Activated naive CD8-positive, alpha-beta T cell treated with anti-CD3 and anti-CD28 coated beads, Interleukin-2, amount 10 ng/mL, durations not matched to agents 7 days and 5 days (primary cell): ENCODE measurements at regions not wholly inside any gene's neighbourhood (a gene's known extent, or its start where the extent isn't known, plus 50 kb on each side); places are given as distances from the start of the nearest gene placed in this dataset.
A peak's percentile ranks its signal among the peaks of the same experiment; 100 is the strongest.
"Not testable (repeated sequence)": the region's sequence is repeated elsewhere in the genome, so short reads cannot be mapped to it uniquely, and the experiment has no call there.

Experiments
- ATAC-seq: fragments of 150-1000 bp; cut with Tn5 transposase; one replicate; pipeline ENCODE4 v1.10.0; 2021; ENCODE audit warnings: low read depth, moderate library complexity
- POLR2A ChIA-PET: fragments of 350-600 bp; sonication (Branson Sonifier 250); formaldehyde crosslinking; loops from one replicate; lab custom pipeline; 2021; ENCODE audit warnings: antibody characterized with exemption; lab: Charles Lee
- DNase-seq: peaks from one replicate; pipeline ENCODE4 v3.0.0; 2021
- H3K27ac Mint-ChIP-seq: one replicate; pipeline ENCODE4 v1.8.0; 2022; ENCODE audit warnings: mild to moderate bottlenecking, mixed read lengths
- H3K27me3 Mint-ChIP-seq: one replicate; pipeline ENCODE4 v1.8.0; 2022; ENCODE audit warnings: mild to moderate bottlenecking, moderate library complexity, mixed read lengths
- H3K36me3 Mint-ChIP-seq: one replicate; pipeline ENCODE4 v1.8.0; 2021; ENCODE audit warnings: mild to moderate bottlenecking, mixed read lengths
- H3K4me1 Mint-ChIP-seq: one replicate; pipeline ENCODE4 v1.8.0; 2021; ENCODE audit warnings: mixed read lengths
- H3K4me3 Mint-ChIP-seq: one replicate; pipeline ENCODE4 v1.8.0; 2022; ENCODE audit warnings: mild to moderate bottlenecking, moderate library complexity, mixed read lengths
- H3K9me3 Mint-ChIP-seq: one replicate; pipeline ENCODE4 v1.8.0; 2021; ENCODE audit warnings: mixed read lengths

- ATAC-seq (no peak), DNase-seq (no peak)
- Mint-ChIP-seq H3K36me3 (peaks cover 2% of the 10 kb centered on the region), H3K4me1 (peaks cover 24% of the 10 kb centered on the region), H3K27me3 (peaks cover 63% of the 10 kb centered on the region), H3K4me3 (no peak overlapping the region), H3K27ac (no peak overlapping the region), H3K9me3 (peaks cover 10% of the 10 kb centered on the region)
- POLR2A ChIA-PET: no interaction called here
Measured at GRCh38 chr9:117823576-117823975, 119.4 kb downstream of the TLR4 start.

- Mint-ChIP-seq H3K4me3 (peak overlapping the region; percentile 68), H3K9me3 (peaks cover 10% of the 10 kb centered on the region), H3K27ac (peak overlapping the region; percentile 77), H3K36me3 (peaks cover 2% of the 10 kb centered on the region), H3K27me3 (peaks cover 65% of the 10 kb centered on the region), H3K4me1 (peaks cover 24% of the 10 kb centered on the region)
- POLR2A ChIA-PET: interaction anchor here (0.6 kb wide), 1 partner anchor 766 kb away, joined by 3 read pairs; no protein-coding TSS in a partner anchor
- ATAC-seq (peak; percentile 88), DNase-seq (peak; percentile 68)
Measured at GRCh38 chr9:117825609-117826347, 121.6 kb downstream of the TLR4 start.

GRCh38 chr9:117826837-117827236, 122.6 kb downstream of the TLR4 start:
- peaks cover 10% of the 10 kb centered on the region for H3K9me3 Mint-ChIP-seq
- H3K36me3 Mint-ChIP-seq: peaks cover 2% of the 10 kb centered on the region
- DNase-seq (no peak), ATAC-seq (no peak)
- no peak overlapping the region for H3K4me3 Mint-ChIP-seq
- peaks cover 24% of the 10 kb centered on the region for H3K4me1 Mint-ChIP-seq
- no peak overlapping the region for H3K27ac Mint-ChIP-seq
- POLR2A ChIA-PET: no interaction called here
- peaks cover 65% of the 10 kb centered on the region for H3K27me3 Mint-ChIP-seq

- Mint-ChIP-seq H3K4me3 (no peak overlapping the region), H3K27ac (no peak overlapping the region), H3K4me1 (peaks cover 24% of the 10 kb centered on the region), H3K27me3 (peaks cover 65% of the 10 kb centered on the region), H3K36me3 (peaks cover 2% of the 10 kb centered on the region), H3K9me3 (peaks cover 10% of the 10 kb centered on the region)
- DNase-seq (no peak), ATAC-seq (no peak)
- POLR2A ChIA-PET: no interaction called here
Measured at GRCh38 chr9:117827456-117827855, 123.3 kb downstream of the TLR4 start.

DNA sequence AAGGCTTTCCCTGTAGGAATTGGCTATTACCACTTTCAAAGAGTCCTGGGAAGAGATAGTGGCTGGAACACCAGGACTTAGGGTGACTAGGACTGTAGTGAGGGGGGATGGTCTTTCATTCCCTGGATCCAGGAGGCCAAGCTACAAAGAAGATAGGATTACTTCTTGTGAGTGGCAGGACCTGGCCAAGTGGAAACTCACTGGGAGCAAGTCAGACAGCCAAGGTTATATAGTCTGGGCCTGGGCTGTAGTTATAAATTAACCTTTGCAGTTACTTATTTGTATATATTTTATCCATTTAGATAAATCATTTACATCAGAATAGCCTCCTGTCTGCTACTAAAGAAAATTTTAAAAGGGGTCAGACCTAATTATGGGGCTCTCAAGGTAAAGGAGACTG, 124.3 kb downstream of the TLR4 start:
- Mint-ChIP-seq H3K27me3 (peaks cover 64% of the 10 kb centered on the region), H3K9me3 (peaks cover 8% of the 10 kb centered on the region), H3K27ac (no peak overlapping the region), H3K4me1 (peaks cover 24% of the 10 kb centered on the region), H3K36me3 (peaks cover 2% of the 10 kb centered on the region), H3K4me3 (no peak overlapping the region)
- no peak for DNase-seq
- POLR2A ChIA-PET: no interaction called here
- ATAC-seq: no peak

- no peaks in the 10 kb centered on the region for H3K9me3 Mint-ChIP-seq
- DNase-seq (no peak), ATAC-seq (no peak)
- POLR2A ChIA-PET: no interaction called here
- H3K36me3 Mint-ChIP-seq: no peaks in the 10 kb centered on the region
- H3K27me3 Mint-ChIP-seq: peaks cover 31% of the 10 kb centered on the region
- no peak overlapping the region for H3K4me3 Mint-ChIP-seq
- no peak overlapping the region for H3K27ac Mint-ChIP-seq
- no peaks in the 10 kb centered on the region for H3K4me1 Mint-ChIP-seq
Measured at GRCh38 chr9:117835798-117836197, 131.6 kb downstream of the TLR4 start.

- no peaks in the 10 kb centered on the region for H3K36me3 Mint-ChIP-seq
- POLR2A ChIA-PET: no interaction called here
- no peak overlapping the region for H3K4me3 Mint-ChIP-seq
- H3K27me3 Mint-ChIP-seq: peaks cover 14% of the 10 kb centered on the region
- H3K4me1 Mint-ChIP-seq: no peaks in the 10 kb centered on the region
- DNase-seq (no peak), ATAC-seq (no peak)
- H3K27ac Mint-ChIP-seq: no peak overlapping the region
- peaks cover 2% of the 10 kb centered on the region for H3K9me3 Mint-ChIP-seq
Measured at GRCh38 chr9:117839862-117840261, 135.7 kb downstream of the TLR4 start.

DNA sequence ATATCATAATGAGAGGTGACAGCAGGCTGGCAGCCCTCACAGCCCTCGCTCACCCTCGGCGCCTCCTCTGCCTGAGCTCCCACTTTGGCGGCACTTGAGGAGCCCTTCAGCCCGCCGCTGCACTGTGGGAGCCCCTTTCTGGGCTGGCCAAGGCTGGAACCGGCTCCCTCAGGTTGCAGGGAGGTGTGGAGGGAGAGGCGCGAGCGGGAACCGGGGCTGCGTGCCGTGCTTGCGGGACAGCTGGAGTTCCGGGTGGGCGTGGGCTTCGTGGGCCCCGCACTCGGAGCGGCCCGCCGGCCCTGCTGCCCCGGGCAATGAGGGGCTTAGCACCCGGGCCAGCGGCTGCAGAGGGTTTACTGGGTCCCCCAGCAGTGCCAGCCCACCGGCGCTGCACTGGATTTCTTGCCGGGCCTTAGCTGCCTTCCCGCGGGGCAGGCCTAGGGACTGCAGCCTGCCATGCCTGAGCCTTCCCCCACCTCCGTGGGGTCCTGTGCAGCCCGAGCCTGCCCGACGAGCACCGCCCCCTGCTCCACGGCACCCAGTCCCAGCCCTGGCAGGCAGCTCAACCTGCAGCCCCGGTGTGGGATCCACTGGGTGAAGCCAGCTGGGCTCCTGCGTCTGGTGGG, 147.7 kb downstream of the TLR4 start:
- DNase-seq, POLR2A ChIA-PET, ATAC-seq, H3K27me3 Mint-ChIP-seq, H3K36me3 Mint-ChIP-seq, H3K4me3 Mint-ChIP-seq, H3K27ac Mint-ChIP-seq, H3K9me3 Mint-ChIP-seq, H3K4me1 Mint-ChIP-seq: not testable (repeated sequence)

DNA sequence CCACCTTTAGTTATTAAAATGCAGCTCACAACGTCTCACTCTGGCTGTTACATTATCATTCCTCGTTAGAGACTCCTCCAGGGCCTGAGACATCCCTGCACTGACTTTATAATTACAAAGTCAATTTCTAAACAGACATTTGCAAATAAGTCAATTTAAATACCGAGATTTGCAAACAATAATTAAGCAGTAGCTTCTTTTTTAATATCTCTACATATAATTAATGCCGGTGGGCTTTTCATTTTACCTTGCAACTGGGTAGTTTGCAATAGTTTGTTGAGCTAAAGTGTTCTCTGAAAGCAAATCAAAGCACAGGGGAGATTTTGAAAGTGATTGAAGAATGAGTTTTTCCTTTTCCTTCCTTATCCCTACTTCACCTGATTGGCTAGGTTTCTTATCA, 154.4 kb downstream of the TLR4 start:
- no peak for ATAC-seq
- Mint-ChIP-seq H3K27ac (no peak overlapping the region), H3K36me3 (no peaks in the 10 kb centered on the region)

GRCh38 chr9:117860849-117861248, 156.6 kb downstream of the TLR4 start:
- Mint-ChIP-seq H3K36me3 (no peaks in the 10 kb centered on the region), H3K27ac (no peak overlapping the region), H3K9me3 (peaks cover 1% of the 10 kb centered on the region), H3K27me3 (no peaks in the 10 kb centered on the region), H3K4me3 (no peak overlapping the region), H3K4me1 (no peaks in the 10 kb centered on the region)
- ATAC-seq: no peak
- POLR2A ChIA-PET: no interaction called here
- no peak for DNase-seq

More for the DNA sequence above, 154.4 kb downstream of the TLR4 start:
- Mint-ChIP-seq H3K9me3 (peaks cover 2% of the 10 kb centered on the region), H3K4me3 (no peak overlapping the region), H3K27me3 (no peaks in the 10 kb centered on the region), H3K4me1 (no peaks in the 10 kb centered on the region)
- POLR2A ChIA-PET: no interaction called here
- DNase-seq: no peak

DNA sequence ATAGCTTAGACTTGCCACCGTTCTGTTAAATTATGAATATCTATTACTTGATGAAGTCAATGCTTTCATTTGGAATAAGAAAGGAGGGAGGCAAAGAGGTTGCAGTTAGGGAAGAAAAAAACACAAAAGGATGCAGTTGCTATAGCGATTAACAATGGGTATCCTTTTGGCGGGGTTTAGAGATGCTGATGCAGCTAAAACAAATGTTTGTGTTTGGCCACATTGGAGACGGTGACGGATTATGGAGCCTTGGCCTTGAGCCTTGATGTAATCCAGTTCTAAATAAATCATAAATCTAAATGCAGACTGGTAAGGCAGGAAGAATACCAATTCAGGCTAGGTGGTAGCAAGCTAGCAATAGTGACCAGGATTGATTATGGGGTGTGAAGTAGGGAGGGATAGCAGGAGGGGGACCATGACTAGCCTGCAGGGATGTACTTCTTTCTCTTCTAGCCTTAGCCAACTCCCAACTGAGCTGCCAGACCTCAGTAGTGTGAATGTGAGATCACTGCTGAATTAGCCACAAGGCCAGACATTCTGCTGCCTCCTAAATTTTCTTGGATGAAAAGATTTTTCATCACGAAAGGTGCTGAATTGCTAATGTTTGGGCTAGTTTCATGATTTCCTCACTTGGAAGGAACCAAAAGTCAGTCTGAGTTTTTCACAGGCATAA, 160.3 kb downstream of the TLR4 start:
- Mint-ChIP-seq H3K27me3 (no peaks in the 10 kb centered on the region), H3K27ac (no peak overlapping the region), H3K4me3 (no peak overlapping the region), H3K9me3 (peaks cover 1% of the 10 kb centered on the region), H3K4me1 (peaks cover 3% of the 10 kb centered on the region), H3K36me3 (no peaks in the 10 kb centered on the region)
- no peak for DNase-seq
- ATAC-seq: no peak
- POLR2A ChIA-PET: no interaction called here

GRCh38 chr9:117868594-117868993, 164.4 kb downstream of the TLR4 start:
- Mint-ChIP-seq H3K4me3 (no peak overlapping the region), H3K9me3 (peaks cover 1% of the 10 kb centered on the region), H3K36me3 (no peaks in the 10 kb centered on the region), H3K27ac (no peak overlapping the region), H3K4me1 (peaks cover 3% of the 10 kb centered on the region), H3K27me3 (peaks cover 2% of the 10 kb centered on the region)
- DNase-seq (no peak), ATAC-seq (no peak)
- POLR2A ChIA-PET: no interaction called here

DNA sequence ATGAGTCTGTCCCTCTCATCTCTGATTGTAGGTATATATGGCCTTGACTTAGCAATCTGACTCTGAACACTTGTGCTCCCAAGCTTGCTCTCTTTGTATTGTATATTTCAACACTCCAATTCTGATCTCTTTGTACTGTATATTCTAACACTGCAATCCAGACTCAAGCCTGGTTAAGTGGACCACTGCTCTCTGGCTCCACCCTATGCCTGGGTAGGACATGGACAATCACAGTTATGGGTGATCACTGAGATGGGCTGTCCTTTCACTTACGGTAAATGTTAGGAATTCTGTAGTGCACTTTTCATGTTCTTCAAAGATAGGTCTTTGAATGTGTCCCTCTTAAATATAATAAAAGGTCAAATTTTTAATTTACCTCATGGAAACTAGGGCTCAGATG, 165.1 kb downstream of the TLR4 start:
- no peak overlapping the region for H3K27ac Mint-ChIP-seq
- H3K4me3 Mint-ChIP-seq: no peak overlapping the region

GRCh38 chr9:117869712-117870111, 165.5 kb downstream of the TLR4 start:
- peaks cover 3% of the 10 kb centered on the region for H3K4me1 Mint-ChIP-seq
- ATAC-seq (no peak), DNase-seq (no peak)
- no peak overlapping the region for H3K4me3 Mint-ChIP-seq
- POLR2A ChIA-PET: no interaction called here
- H3K36me3 Mint-ChIP-seq: no peaks in the 10 kb centered on the region
- peaks cover 2% of the 10 kb centered on the region for H3K27me3 Mint-ChIP-seq
- peaks cover 1% of the 10 kb centered on the region for H3K9me3 Mint-ChIP-seq
- H3K27ac Mint-ChIP-seq: no peak overlapping the region

More for the DNA sequence above, 165.1 kb downstream of the TLR4 start:
- ATAC-seq: no peak
- DNase-seq: no peak
- POLR2A ChIA-PET: no interaction called here
- peaks cover 1% of the 10 kb centered on the region for H3K9me3 Mint-ChIP-seq
- H3K27me3 Mint-ChIP-seq: peaks cover 2% of the 10 kb centered on the region
- H3K4me1 Mint-ChIP-seq: peaks cover 3% of the 10 kb centered on the region
- H3K36me3 Mint-ChIP-seq: no peaks in the 10 kb centered on the region
